ENCODE measurements at regions not wholly inside any gene's neighbourhood (a gene's known extent, or its start where the extent isn't known, plus 50 kb on each side); places are given as distances from the start of the nearest gene placed in this dataset.

- no peak for TF ChIP-seq REST (IDR thresholded peaks at IDR 0.05; ENCODE audit: low read depth)
- TF ChIP-seq CEBPB (IDR thresholded peaks at IDR 0.05), result no peak
- no peak for TF ChIP-seq TAF1 (IDR thresholded peaks at IDR 0.05; ENCODE audit: low read depth)
These were observed 642.6 kb downstream of the RNF144A start for GRCh38 chr2:7559791-7560190.
